NCI-H2227 (cell line): ENCODE measurements at regions not wholly inside any gene's neighbourhood (a gene's known extent, or its start where the extent isn't known, plus 50 kb on each side); places are given as distances from the start of the nearest gene placed in this dataset.
A peak's percentile ranks its signal among the peaks of the same experiment; 100 is the strongest.

ENCODE experiments used
- DNase-seq: peaks from one replicate; lab custom pipeline; 2025; ENCODE audit not compliant: unreplicated experiment; lab: John Stamatoyannopoulos, UW

- DNase-seq: no peak
These were observed 156.7 kb downstream of the HAPSTR1 start for GRCh38 chr16:9248162-9248561.

GRCh38 chr16:9249534-9249933 is 158.1 kb downstream of the HAPSTR1 start:
- no peak for DNase-seq

- DNase-seq: no peak
These were observed 159.6 kb downstream of the HAPSTR1 start for GRCh38 chr16:9251026-9251425.

GRCh38 chr16:9254863-9255262 is 163.4 kb downstream of the HAPSTR1 start:
- DNase-seq: no peak

- DNase-seq: peak; percentile 8
These were observed 164.8 kb downstream of the HAPSTR1 start for GRCh38 chr16:9256196-9256595.

GRCh38 chr16:9257843-9258242 is 166.4 kb downstream of the HAPSTR1 start:
- no peak for DNase-seq

- peak; percentile 24 for DNase-seq
These were observed 167.1 kb downstream of the HAPSTR1 start for GRCh38 chr16:9258423-9259051.

GRCh38 chr16:9259914-9260608 is 168.6 kb downstream of the HAPSTR1 start:
- DNase-seq: no peak

- no peak for DNase-seq
These were observed 169.2 kb downstream of the HAPSTR1 start for GRCh38 chr16:9260666-9261065.

GRCh38 chr16:9261376-9261775 is 169.9 kb downstream of the HAPSTR1 start:
- DNase-seq: no peak

GRCh38 chr16:9262941-9263715 is 171.7 kb downstream of the HAPSTR1 start:
- no peak for DNase-seq

GRCh38 chr16:9264067-9264466 is 172.6 kb downstream of the HAPSTR1 start:
- no peak for DNase-seq

- DNase-seq: no peak
These were observed 177.0 kb downstream of the HAPSTR1 start for GRCh38 chr16:9268446-9268845.

- no peak for DNase-seq
These were observed 179.0 kb downstream of the HAPSTR1 start for GRCh38 chr16:9270424-9270823.

GRCh38 chr16:9270941-9271340 is 179.5 kb downstream of the HAPSTR1 start:
- DNase-seq: no peak

GRCh38 chr16:9271841-9272240 is 180.4 kb downstream of the HAPSTR1 start:
- no peak for DNase-seq

- no peak for DNase-seq
These were observed 183.9 kb downstream of the HAPSTR1 start for GRCh38 chr16:9275377-9275776.

- DNase-seq: no peak
These were observed 184.4 kb downstream of the HAPSTR1 start for GRCh38 chr16:9275816-9276354.

- no peak for DNase-seq
These were observed 188.0 kb downstream of the HAPSTR1 start for GRCh38 chr16:9279291-9280068.

- no peak for DNase-seq
These were observed 188.6 kb downstream of the HAPSTR1 start for GRCh38 chr16:9280069-9280466.

- DNase-seq: no peak
These were observed 195.5 kb downstream of the HAPSTR1 start for GRCh38 chr16:9286930-9287329.
